ENCODE measurements at regions not wholly inside any gene's neighbourhood (a gene's known extent, or its start where the extent isn't known, plus 50 kb on each side); places are given as distances from the start of the nearest gene placed in this dataset.

- H3K27me3 ChIP-seq, result no peaks in the 10 kb centered on the region
- no peak overlapping the region for H3K4me3 ChIP-seq
- no peak overlapping the region for H3K27ac ChIP-seq
- intact Hi-C loops (cut with DNase I), result no loop called here
- H3K36me3 ChIP-seq, result no peaks in the 10 kb centered on the region
- no peaks in the 10 kb centered on the region for H3K9me3 ChIP-seq
- DNase-seq, result no peak
- no peak for TF ChIP-seq CTCF (IDR thresholded peaks at IDR 0.05)
- no peak for ATAC-seq
- peaks cover 17% of the 10 kb centered on the region for H3K4me1 ChIP-seq
Measured at GRCh38 chr11:45336136-45336535, 50.0 kb upstream of the SYT13 start.
